HG03139 (cell line): ENCODE measurements at regions not wholly inside any gene's neighbourhood (a gene's known extent, or its start where the extent isn't known, plus 50 kb on each side); places are given as distances from the start of the nearest gene placed in this dataset.

Source experiments
- ATAC-seq: cut with Tn5 transposase; IDR thresholded peaks from one replicate; pipeline ENCODE4 v1.9.1; 2021; ENCODE audit not compliant: unreplicated experiment

DNA sequence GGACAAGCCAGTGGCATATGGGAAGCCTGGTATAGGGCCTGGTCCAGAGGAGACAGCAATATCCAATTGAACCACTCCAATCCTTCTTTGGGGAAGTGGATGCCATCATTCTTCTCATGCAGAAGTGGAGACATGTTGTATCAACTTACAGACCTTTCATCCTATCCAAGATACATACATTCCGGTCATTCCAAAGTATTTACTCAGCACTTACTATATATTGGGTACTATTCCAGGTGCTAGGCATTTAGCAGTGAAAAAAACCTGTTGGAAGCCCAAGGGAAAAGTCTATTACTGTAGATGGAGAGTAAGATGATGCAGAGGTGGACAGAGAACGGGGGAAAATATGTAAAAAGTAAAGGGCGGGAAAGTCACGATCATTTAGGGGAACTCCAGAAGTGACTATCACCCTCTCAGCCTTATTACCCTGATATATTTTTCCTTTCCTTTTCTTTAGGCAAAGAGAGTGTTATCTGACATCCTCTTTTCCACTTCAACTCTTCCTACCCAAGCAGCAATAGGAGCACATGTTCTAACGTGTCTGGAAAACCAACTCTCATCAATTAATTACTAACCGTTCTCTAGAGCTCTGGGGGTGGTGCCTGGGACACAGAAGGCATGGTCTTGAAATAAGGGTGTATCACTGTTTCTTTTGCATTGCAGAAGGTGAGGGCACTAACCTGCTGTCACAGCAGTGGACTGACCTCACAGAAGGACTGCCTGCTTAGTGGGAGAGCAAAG is 210.1 kb upstream of the MAF start:
- no peak for ATAC-seq

DNA sequence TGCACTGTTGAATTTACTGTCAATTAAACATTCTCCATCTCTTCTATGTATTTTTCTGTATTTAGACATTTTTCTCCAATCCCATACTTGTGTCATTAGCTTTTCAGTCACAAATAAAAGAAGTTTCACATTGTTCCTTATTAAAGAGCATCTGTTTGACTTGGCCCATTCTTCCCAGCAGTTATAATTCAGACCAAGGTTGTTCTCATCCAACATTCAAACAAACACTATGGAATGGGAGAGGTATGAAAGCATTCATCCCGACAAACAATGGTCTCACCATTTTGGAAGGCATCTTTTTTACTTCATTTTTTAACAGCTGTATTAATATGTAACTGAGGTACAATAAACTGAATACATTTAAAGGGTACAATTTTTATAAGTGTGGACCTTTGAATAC is 208.8 kb upstream of the MAF start:
- no peak for ATAC-seq

DNA sequence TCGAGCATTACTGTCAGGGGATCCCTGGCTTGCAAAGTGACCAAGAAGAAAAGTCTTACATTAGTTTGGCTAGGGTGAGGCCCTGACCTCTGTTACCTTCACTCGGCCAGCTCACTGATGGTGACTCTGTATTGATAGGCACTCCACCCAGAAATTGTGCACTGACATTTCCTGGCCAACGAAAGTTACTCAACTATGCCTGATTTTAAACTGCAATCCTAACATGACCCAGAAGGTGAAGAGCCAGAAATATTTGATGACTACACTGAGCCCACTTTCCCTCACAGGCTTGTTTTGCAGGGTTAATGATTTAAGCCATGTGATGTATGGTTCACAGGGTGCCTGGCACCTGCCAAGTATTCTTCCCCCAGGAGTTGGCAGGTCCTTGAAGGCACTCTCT is 208.2 kb upstream of the MAF start:
- ATAC-seq, result no peak

DNA sequence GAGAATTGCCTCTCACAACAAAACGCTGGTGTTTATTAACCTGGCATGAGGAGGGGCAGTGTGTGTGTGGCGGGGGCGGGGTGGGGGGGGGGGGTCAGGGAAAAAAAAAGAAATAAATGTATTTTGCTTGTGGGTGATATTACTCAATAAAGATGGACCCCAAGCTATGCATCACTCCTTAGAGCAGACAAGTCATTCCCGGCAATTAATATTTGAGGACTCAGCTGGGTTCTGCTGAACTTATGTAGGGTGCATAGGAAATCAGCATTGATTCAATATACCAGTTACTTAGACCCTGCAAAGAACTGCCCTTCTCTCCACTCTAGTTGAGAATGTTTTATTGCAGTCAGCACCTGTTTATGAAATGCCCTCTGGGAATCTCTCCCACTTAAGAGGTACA is 206.2 kb upstream of the MAF start:
- ATAC-seq, result no peak

DNA sequence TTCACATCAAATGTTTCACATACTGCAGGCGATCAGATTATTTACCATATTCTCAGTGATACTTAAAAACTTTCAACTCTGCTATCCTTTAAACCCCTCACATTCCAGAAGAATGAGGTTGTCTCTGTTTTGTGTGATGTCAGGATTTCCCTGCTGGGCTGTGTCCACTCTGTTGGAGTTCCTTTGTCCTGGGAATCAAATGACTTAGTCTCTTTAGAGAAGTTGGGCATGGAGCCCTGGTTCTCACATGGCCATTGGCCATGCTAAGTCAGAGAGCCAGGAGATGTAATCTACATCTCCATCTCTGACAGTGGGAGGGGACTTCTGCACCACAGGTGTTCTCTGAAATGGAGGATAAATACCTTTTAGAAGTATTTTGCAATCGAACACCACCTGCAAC is 205.1 kb upstream of the MAF start:
- ATAC-seq, result no peak

DNA sequence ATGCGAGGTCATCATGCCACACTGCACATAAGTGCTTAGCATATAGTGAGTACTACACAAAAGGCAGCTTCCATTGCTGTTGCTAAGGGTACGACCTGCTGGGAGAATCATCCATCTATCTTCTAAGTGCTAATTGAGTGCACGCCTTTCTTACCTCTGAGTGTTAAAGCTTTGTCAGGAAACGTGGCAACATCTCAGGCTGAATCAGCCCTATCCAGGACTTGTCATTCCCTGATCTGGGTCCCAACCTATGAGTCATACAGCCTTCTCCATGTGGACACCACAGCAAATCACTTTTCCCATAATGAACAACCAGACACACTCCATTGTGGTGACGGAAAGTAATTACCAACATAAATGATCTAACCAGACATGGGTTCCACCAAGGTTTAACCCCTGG is 201.1 kb upstream of the MAF start:
- no peak for ATAC-seq

DNA sequence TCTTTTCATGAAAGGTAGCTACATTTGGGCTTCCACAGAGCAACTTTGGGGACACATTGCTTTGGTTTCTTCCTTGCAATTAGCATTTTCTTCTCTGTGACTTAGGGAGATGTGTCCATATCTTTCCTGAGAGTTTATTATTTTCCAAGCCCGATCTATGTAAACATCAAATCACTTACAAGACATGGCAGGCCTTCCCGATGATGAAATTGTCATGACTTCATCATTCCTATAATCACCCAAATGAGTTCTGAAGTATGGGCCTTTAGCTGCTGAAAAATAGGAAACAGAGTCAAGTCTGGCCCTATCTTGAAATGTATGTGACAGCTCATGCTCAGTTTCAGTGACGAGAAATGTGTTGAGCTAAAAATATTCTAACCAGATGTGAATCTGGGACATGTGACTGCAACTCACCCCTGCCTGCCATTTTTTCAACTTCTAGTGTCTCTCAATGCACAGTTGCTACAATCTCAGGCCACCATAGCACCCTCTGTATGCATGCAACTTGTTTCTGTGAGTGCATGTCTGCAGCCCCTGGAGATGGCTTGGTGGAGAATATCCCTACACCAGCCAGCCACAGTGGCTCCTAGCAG is 199.6 kb upstream of the MAF start:
- no peak for ATAC-seq

DNA sequence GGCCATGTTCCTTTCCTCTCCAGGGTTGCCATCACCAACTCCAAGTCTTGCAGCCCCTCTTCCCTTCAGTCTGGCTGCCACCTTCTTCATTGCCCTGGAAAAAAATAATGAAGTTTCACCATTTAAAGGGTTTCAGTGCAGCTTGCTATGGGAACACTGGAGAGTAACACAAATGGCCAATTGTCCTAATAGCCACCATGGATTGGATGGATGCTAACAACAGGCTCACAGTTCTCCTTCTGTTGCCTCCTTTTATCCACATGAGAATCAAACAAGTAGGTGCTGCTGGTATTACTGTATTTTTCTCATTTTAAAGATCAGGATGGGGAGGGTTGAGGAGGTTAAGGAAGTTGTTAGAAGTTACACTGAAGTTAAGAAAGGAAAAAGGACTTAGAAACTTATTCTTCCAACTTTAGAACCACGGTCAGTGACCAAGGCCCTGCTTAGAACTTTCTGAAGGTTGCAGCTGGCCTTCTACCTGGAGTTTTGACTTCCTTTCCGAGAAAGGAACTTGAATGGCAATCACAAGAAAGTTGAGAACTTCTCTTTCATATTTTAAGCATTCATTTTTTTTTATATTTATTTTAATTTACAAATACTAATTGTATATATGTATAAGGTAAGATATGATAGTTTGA is 198.0 kb upstream of the MAF start:
- no peak for ATAC-seq

DNA sequence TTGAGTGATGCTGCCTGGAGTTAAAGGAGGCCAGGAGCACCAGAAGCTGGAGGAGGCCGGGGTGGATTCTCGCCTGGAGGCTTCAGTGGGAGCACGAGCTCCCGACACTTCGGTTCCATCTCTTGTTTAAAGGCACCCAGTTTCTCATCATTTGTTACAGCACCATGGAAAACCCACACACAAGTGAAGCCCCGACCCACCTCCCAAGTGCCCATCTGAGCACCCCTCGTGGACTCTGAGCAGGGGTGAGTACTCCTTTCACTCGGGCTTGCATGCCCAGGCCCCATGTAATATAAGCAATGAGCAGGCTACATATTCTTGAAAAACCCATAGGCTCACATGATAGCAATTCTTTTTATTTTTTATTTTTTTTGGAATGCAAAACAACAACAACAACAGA is 196.9 kb upstream of the MAF start:
- ATAC-seq, result no peak

DNA sequence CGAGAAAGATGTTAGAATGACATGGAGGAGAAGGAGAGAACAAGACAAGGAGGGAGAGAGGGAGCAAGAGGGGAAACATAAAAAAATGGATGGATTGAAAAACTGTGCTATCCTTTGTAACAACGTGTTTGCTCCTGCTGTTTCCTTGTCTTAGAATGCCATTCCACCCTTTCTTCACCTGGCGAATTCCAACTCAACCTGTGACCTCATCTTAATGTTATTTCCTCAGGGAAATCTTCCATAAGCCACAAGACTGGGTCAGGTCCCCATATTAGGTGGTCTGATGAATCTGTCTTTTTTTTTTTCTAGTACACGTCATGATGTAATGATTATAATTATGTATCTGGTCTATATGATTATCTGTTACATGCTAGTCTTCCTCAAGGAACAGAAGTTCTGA is 195.0 kb upstream of the MAF start:
- no peak for ATAC-seq

DNA sequence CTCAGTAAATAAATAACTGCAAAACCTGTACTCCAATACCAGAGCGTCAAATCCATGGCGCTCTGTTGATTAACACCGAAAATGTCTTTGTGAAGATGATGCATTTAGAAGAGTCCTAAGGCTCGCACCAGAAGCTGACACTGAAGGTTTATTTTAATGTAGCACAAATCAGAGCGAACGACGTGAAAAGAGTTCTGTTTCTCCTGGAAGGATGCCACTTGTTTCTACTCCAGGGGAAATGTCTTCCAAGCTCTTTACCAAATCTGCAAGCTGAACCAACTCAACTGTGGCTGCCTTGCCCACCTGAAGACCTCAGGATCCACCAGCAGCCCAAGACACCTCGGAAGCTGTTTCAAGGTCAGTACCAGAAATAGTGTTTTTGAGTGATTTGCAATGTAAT is 194.4 kb upstream of the MAF start:
- ATAC-seq, result no peak

DNA sequence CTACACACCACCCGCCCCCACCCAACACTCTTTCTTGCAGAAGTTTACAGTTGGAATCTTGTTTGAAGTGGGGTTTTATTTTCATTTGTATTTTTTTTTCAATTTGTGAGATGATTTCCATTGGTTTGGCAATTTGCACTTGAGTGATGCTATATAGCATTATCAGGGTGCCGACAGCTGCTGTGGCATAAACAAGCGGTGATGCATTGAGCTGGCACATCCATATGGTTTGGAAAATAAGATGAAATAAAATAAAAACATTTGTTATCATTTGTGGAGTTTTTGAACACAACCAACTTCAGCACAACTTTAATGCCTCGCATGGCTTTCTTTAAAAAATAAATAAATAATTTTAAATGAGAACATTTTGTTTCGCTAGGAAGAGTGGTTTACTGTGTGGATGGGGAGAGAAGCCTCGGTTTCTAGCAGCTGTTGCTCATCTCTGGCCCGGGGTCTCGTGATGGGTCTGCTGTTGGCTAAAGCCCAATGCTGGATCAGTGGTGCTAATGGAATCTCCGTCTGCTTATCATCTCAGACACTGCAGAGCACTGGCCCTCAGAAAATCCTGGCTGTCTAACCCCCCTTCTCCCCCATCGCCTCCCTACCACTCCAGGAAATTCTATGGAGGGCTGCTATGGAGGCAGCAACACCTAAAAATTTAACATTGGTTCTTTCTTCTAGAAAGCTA is 192.3 kb upstream of the MAF start:
- no peak for ATAC-seq

DNA sequence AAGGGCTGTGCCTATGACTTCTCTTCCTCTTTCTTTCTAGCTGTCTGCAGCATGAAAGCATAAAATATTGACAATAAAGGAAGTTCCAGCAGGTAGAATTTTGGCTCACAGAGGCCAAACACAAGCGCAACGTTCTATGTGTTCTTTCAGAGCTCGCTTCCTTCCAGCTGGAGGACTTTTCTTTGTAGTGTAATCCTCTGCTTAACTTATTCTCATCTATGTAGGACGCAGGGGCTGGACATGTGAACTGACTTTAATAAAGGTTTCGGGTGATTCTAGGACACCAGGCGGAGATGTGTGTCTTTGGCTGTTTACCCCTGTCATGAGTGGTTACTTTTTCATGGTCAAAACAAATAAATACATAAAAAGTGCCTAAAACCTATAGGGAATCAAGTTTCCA is 191.5 kb upstream of the MAF start:
- ATAC-seq, result no peak

DNA sequence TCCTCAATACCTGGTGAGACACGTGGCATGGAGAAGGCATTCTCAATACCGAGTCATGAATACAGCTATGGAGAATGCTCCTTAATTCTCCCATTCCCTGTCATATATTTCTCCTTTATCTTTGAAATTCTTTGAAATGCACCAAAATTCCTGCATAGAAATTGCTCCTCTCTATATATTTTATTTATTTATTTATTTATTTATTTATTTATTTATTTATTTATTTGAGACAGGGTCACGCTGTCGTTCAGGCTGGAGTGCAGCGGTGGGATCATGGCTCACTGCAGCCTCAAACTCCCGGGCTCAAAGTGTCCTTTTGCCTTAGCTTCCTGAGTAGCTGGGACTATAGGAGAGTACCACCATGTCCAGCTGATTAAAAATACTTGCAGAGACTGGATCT is 190.3 kb upstream of the MAF start:
- ATAC-seq, result no peak

DNA sequence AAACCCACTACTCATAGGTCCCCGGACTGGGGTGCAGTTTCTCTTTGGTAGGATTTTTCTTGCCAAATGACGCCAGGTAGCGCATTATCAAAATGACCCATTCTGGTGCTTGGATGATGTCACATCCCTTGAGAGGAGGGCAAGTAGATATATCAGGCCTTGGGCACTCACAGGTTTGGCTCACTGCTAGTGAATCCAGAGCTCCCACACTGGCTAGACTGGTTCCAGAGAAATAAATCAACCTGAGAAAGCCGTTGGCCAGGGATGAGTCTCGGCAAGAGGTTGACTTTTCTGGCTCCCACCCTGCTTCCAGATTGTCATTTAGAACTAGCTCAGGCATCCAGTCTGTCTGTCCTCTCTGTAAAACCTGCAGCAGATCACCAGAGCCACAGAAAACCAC is 188.4 kb upstream of the MAF start:
- no peak for ATAC-seq

DNA sequence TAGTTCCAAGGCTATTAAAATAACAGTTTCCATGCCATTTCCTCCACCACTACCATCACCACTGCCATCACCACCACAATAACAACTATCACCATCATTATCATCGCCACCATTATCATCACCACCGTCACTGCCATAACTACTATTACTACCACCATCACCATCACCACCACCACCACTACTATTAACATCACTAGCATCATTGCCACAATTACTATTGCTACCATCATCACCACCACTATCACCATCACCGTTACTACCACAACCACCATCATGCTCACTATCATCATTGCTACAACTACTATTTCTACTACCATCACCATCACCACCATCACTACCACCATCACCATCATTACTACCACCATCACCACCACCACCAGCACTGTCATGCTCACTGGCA is 185.9 kb upstream of the MAF start:
- no peak for ATAC-seq

DNA sequence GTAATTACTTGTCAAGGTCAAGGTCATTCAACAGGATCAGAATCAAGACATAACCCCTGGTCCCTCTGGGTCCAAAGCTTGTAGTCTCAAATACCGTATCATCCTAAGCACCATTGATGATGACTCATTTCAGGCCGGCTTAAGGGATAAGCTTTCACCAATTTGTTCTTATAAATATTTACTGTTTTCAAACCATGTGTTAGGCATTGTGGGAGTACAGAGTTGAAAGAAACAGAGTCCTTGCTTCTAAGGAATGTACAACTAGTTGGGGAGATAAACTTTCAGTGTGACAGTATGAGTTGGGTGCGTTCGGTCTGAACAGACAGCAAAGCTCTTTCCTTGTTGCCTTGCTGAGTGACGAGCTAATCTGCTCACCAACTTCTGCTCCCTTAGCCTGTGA is 183.5 kb upstream of the MAF start:
- no peak for ATAC-seq

DNA sequence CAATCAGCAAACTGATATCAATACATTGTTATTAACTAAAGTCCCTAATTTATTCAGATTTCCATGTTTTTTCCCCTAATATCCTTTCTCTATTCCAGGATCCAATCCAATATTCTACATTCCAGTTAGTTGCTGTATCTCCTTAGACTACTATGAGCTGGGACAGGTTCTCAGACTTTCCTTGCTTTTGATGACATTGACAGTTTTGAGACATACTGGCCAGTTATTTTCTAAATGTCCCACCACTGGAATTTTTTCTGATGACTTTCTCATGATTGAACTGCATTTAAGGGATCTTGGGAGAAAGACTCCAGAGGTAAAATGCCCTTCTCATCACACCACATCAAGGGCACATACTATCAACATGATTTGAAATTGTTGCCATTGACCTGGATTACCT is 177.1 kb upstream of the MAF start:
- ATAC-seq, result no peak

DNA sequence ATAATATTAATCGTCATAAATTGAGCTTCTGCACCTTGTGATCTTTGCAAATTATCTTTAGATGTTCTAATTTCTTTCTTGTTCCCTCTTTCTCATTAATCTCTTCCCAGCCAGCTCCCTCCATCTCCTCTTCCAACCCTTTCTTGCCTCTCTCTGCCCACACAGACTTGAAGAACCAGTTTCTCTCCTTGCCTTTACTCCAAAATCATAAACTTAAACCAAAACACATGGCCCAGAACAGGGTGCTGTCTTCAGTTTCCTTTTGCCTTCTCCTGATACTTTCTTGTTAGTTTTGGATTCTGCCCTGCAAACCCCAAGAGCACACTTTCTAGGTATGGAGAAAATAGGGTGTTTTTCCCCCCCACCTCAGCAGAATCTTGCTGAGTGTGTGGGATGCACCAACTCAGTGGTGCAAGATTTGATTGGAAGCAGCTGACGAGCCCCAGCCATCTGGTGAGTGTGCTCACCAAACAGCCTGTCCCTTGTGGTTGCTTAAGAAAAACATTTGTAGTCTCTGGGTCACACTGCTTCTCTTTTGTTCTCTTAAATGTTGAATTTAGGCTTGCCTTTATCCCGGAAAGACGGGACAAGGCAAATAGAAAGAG is 175.8 kb upstream of the MAF start:
- ATAC-seq, result no peak

DNA sequence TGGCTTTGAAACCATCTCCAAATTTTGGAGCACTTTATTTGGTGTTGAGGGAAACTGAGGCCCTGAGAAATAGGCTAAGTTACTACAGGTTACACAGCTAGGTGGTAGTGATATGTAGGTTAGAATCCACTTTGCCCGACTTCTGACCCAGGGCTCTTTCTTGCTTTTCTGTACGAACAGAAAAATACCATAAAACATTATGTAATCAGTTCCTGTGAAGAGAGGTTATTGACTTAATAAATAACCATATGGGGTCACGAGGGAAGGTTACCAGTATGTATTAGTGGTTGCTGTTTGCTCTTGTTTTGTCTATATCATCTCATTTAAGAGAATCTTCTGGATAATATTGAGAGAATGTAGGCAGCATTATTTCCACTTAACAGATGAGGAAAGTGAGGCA is 172.2 kb upstream of the MAF start:
- no peak for ATAC-seq

DNA sequence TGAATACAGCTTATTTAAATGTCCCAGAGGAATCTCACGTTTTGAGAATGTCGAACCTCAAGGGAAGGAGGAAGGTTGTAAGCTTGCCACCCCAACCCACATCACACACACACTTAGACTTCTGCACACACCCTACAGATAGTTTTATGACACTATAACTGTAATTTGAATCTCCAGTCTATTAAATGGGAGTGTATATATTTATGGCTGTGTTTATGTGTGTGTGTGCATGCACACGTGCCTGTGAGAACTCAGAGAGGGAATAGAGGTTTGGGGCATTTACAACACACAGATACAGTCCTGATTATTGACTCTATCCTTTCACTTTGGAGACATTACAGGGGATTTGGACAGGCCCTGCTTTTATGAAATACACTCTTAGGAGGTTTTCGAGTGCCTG is 171.5 kb upstream of the MAF start:
- no peak for ATAC-seq
